ENCODE measurements at regions not wholly inside any gene's neighbourhood (a gene's known extent, or its start where the extent isn't known, plus 50 kb on each side); places are given as distances from the start of the nearest gene placed in this dataset.

GRCh38 chr12:93104535-93104934 is 175.4 kb upstream of the EEA1 start:
- TF ChIP-seq POLR2A (IDR thresholded peaks at IDR 0.05): no peak
- no peak for TF ChIP-seq CTCF (IDR thresholded peaks at IDR 0.05)
- TF ChIP-seq POLR2AphosphoS5 (IDR thresholded peaks at IDR 0.05): no peak
